Stimulated activated effector memory CD8-positive, alpha-beta T cell treated with anti-CD3 and anti-CD28 coated beads, Interleukin-12 subunit alpha, Interleukin-12 subunit beta, amount 100 ng/mL, for 72 hours (primary cell): ENCODE measurements at regions not wholly inside any gene's neighbourhood (a gene's known extent, or its start where the extent isn't known, plus 50 kb on each side); places are given as distances from the start of the nearest gene placed in this dataset.

Source experiments
- ATAC-seq: fragments of 150-1000 bp; cut with Tn5 transposase; 2 replicates; pipeline ENCODE4 v1.10.0; 2021
- DNase-seq, 2 donors: peaks; one replicate each; pipeline ENCODE4 v3.0.0; 2021 to 2022; ENCODE audit warnings: low spot score in 2 of 2
- H3K27ac Mint-ChIP-seq: one replicate; pipeline ENCODE4 v1.8.0; 2022; ENCODE audit warnings: mild to moderate bottlenecking, mixed read lengths
- H3K36me3 Mint-ChIP-seq: one replicate; pipeline ENCODE4 v1.8.0; 2022; ENCODE audit warnings: mild to moderate bottlenecking, mixed read lengths
- H3K4me1 Mint-ChIP-seq: one replicate; pipeline ENCODE4 v1.8.0; 2022; ENCODE audit warnings: mixed read lengths
- H3K4me3 Mint-ChIP-seq: one replicate; pipeline ENCODE4 v1.8.0; 2022; ENCODE audit warnings: mild to moderate bottlenecking, mixed read lengths
- H3K9me3 Mint-ChIP-seq: one replicate; pipeline ENCODE4 v1.8.0; 2022; ENCODE audit warnings: mixed read lengths

DNA sequence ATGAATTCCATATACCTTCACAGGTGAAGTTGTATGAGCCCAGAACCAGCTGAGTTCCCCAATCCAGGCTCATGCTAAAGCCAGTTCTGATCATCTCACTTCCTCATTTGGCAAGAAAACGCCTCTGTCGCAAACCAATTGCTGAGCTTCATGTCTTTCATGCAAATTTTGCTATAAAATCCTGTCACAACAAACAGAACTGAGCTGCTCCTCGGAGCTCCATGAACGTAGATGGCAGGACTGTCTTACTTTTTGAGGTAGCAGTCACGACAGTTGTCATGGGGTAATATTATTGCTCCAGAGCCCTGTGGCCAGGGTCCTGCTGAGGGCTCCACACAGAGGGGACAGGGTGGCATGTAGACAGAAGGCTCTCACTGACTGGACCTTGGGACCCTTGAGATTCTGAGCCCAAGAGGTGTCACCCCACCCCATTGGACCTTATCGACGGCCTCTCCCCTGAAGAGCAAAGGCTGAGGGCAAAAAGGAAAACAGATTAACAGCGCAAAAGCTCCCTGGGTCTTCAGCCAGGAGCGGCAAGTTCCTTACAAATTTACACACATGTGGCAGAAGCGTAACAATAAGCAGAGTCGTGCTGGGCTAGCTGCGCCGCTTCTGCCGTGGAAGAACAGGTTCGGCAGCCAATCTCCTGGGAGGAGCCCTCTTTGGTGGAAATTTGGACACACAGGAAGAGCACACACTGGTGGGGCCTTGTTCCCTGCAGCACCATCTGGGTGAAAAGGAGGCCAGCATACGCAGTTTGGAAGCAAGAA is 249.2 kb downstream of the OPA1 start:
- no peak for ATAC-seq
- no peak overlapping the region for H3K27ac Mint-ChIP-seq
- no peak overlapping the region for H3K4me3 Mint-ChIP-seq
- H3K4me1 Mint-ChIP-seq, result no peaks in the 10 kb centered on the region
- H3K9me3 Mint-ChIP-seq, result no peaks in the 10 kb centered on the region
- no peaks in the 10 kb centered on the region for H3K36me3 Mint-ChIP-seq
- DNase-seq, result no peak

DNA sequence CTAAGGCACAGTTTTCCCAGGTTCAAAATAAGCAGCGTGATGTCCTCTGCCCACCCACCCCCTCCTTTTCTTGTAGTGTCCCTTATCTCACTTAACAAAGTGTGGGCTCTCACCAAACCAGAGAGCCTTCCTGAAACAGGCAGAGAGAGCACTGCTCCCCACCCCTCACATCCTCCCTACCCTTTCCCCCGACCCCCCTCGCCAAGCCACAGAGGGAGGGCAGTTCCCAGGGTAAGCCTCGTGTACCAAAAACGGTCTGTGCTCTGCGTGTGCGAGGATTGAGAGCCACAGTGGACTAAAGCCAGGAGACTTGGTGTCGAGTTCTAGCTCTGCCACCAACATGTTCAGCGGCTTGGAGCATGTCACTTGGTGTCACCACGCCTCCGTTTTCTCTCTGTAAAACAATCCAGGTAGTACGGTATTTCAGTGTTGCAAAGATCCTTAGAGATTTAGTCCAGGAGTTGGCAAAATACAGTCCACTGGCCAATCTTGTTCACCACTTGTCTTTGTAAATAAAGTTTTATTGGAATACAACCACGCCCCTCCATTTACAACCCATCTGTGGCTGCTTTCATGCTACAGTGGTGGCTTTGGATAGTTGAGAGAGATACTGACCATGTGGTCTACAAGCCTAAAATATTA is 249.9 kb downstream of the OPA1 start:
- Mint-ChIP-seq H3K9me3 (no peaks in the 10 kb centered on the region), H3K4me1 (no peaks in the 10 kb centered on the region), H3K4me3 (no peak overlapping the region), H3K27ac (no peak overlapping the region), H3K36me3 (no peaks in the 10 kb centered on the region)
- no peak for DNase-seq
- no peak for ATAC-seq

DNA sequence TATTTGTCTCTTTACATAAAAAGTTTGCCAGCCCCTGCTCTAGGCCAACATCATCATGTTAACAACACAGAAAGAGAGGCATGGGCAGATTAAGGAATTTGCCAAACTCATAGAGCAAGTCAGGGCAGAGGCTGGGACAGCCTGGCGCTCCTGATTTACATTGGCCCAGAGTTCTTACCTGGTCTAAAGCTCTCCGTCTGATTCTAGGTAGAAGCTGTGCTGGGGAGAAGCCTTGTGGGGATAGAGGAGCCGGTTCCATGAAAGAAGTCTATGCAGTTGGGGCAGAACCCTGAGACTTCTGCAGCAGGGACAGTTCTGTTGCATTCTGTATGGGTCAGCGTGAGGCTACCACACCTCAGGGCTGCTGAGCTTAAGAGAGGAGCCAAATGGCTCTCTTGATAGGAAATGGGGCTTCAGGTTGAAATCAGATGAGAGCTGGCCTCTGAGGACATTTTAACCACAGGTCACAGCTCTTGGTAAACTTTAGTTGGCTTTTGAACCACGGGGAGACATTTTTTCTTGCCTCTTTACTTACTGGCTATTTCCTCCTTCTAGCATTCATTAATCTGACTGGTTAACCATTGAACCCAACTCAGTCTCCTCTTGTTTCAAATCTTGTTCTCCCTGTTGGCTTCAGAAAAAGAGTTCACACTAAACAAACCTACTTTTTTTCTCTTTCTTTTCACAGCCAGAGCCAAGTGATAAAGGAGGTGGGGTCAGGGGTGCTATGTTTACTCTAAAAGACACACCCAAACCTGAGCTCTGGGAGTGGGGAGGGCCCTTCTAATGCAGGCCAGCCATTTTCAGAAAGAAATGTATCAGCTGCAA is 250.7 kb downstream of the OPA1 start:
- H3K9me3 Mint-ChIP-seq, result no peaks in the 10 kb centered on the region
- no peak overlapping the region for H3K27ac Mint-ChIP-seq
- H3K4me3 Mint-ChIP-seq, result no peak overlapping the region
- no peaks in the 10 kb centered on the region for H3K36me3 Mint-ChIP-seq
- no peak for ATAC-seq
- DNase-seq, result no peak
- no peaks in the 10 kb centered on the region for H3K4me1 Mint-ChIP-seq

DNA sequence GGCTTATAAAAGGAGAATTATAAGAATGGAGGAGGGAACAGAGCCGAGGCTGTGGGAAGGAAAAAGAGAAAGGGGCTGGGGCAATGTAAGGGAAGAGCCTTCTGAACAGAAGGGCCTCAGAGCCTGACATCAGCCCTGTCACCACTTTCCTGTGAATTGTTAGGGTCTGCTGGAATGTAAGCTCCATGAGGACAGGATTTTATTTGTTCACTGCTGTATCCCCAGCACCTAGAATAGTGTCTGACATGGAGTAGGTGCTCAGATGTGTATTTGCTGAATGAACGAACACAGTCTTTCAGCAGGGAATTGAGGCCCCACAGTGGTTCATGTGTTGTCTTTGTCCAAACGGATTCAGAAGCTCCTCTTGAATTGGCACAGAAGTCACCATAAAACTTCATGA is 251.5 kb downstream of the OPA1 start:
- no peak overlapping the region for H3K27ac Mint-ChIP-seq
- H3K9me3 Mint-ChIP-seq, result no peaks in the 10 kb centered on the region
- DNase-seq (no peak), ATAC-seq (no peak)
- no peaks in the 10 kb centered on the region for H3K36me3 Mint-ChIP-seq
- H3K4me1 Mint-ChIP-seq, result no peaks in the 10 kb centered on the region
- no peak overlapping the region for H3K4me3 Mint-ChIP-seq

DNA sequence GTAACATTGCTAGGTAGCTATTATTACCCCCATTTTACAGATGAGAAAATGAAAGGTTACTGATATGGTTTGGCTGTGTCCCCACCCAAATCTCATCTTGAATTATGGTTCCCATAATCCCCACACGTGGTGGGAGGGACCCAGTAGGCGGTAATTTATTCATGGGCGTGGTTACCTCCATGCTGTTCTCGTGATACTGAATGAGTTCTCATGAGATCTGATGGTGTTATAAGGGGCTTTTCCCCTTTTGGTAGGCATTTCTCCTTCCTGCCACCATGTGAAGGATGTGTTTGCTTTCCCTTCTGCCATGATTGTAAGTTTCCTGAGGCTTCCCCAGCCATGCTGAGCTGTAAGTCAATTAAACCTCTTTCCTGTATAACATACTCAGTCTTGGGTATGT is 252.1 kb downstream of the OPA1 start:
- Mint-ChIP-seq H3K27ac (no peak overlapping the region), H3K9me3 (no peaks in the 10 kb centered on the region), H3K4me3 (no peak overlapping the region), H3K36me3 (no peaks in the 10 kb centered on the region), H3K4me1 (no peaks in the 10 kb centered on the region)
- ATAC-seq (no peak), DNase-seq (no peak)

DNA sequence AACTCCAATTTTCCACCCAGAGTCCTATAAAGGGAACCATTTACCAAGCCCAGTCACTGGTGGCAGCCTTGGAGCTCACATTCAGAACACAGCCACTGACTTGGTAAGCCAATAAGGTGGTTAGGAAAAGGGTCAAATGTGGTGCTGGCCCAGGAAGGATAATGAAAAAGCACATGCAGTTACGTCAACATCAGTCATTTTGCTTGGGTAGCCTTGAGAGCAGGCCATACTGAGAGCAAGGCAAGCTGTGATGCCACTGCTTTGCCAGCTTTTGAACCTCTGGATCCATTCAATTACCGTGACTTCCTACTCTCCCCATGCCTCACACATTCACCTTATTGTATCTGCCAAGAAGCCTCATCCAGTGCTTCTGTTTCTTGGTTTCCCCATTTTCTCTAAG is 253.6 kb downstream of the OPA1 start:
- DNase-seq (no peak), ATAC-seq (no peak)
- no peak overlapping the region for H3K27ac Mint-ChIP-seq
- no peaks in the 10 kb centered on the region for H3K4me1 Mint-ChIP-seq
- H3K4me3 Mint-ChIP-seq, result no peak overlapping the region
- H3K9me3 Mint-ChIP-seq, result no peaks in the 10 kb centered on the region
- H3K36me3 Mint-ChIP-seq, result no peaks in the 10 kb centered on the region

DNA sequence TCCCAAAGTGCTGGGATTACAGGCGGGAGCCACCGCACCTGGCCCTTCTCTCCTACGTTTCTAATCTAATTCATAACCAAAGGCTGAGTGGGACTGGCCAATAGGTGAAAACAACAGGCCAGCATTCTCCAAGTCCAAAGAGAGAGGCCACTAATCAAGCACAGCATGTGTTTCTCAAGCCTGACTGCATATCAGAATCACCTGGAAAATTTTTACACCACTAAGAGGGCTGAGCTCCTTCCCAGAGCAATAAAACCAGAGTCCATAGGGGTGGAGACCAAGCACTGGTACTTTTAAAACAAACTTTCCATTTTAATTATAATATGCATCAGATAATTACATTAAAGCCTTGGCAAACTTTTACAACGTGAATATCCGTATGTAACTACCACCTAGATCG is 254.4 kb downstream of the OPA1 start:
- no peaks in the 10 kb centered on the region for H3K36me3 Mint-ChIP-seq
- DNase-seq, result no peak
- ATAC-seq, result no peak
- H3K27ac Mint-ChIP-seq, result no peak overlapping the region
- no peaks in the 10 kb centered on the region for H3K4me1 Mint-ChIP-seq
- no peaks in the 10 kb centered on the region for H3K9me3 Mint-ChIP-seq
- no peak overlapping the region for H3K4me3 Mint-ChIP-seq

DNA sequence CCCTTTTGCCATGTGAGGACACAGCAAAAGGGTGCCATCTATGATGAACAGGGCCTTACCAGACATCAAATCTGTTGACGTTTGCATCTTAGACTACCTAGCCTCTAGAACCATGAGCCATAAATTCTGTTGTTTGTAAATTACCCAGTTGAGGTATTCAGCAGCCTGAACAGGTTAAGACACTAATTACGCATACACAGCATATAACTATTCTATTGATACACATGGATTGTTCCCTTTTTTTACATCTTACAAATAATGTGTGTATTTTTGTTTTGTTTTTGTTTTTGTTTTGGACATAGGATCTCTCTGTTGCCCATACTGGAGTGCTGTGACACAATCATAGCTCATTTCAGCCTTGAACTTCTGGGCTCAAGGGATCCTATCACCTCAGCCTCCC is 255.5 kb downstream of the OPA1 start:
- H3K4me3 Mint-ChIP-seq, result no peak overlapping the region
- no peak overlapping the region for H3K27ac Mint-ChIP-seq
- no peaks in the 10 kb centered on the region for H3K36me3 Mint-ChIP-seq
- no peaks in the 10 kb centered on the region for H3K9me3 Mint-ChIP-seq
- no peaks in the 10 kb centered on the region for H3K4me1 Mint-ChIP-seq
- ATAC-seq, result no peak
- DNase-seq, result no peak

DNA sequence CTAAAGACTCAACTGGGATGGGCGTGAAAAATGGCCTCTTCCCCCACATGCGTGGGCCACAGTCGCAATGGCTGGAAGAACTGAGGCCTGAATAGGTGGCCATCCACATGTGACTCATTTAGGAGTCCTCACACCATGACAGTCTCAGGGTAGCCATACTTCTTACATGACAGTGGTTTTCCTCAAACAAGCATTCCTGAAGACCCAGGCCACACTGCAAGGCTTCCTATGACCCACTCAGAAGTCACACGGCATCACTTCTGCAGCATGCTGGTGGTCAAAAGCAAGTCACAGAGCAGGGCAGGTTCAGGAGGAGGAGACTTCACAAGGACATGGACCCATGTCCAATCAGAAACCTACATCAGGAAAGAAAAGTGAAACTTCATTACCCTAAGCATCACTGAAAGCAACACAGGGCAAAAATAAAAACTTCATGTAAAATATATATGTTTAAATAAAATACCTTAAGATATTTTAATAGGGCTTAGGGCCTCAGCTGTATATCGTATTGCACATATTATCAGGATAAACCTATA is 257.1 kb downstream of the OPA1 start:
- no peak for DNase-seq
- H3K27ac Mint-ChIP-seq, result no peak overlapping the region
- no peak overlapping the region for H3K4me3 Mint-ChIP-seq
- H3K9me3 Mint-ChIP-seq, result no peaks in the 10 kb centered on the region
- no peak for ATAC-seq
- H3K36me3 Mint-ChIP-seq, result no peaks in the 10 kb centered on the region
- H3K4me1 Mint-ChIP-seq, result no peaks in the 10 kb centered on the region

DNA sequence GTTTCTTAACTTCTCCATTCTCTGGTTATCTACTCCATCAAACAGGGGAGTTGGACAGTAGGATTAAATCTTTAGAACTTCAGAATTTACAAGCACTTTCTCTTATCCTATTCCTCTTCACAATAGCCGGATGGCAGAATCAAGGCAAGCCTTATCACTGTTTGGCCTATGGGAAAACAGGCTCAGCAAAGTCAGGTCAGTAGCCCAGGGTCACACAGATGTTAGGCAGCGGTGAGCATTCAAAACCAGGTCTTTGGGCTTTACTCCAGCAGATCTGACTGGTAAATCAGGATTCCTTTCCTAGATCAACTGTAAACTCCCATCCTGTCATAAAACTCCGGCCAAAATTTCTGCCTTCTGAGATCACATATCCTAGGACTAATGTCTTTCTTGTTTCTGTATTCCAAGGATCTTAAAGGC is 258.4 kb downstream of the OPA1 start:
- H3K4me3 Mint-ChIP-seq, result no peak overlapping the region
- no peak for ATAC-seq
- H3K36me3 Mint-ChIP-seq, result no peaks in the 10 kb centered on the region
- H3K9me3 Mint-ChIP-seq, result no peaks in the 10 kb centered on the region
- DNase-seq, result no peak
- H3K4me1 Mint-ChIP-seq, result no peaks in the 10 kb centered on the region
- no peak overlapping the region for H3K27ac Mint-ChIP-seq

DNA sequence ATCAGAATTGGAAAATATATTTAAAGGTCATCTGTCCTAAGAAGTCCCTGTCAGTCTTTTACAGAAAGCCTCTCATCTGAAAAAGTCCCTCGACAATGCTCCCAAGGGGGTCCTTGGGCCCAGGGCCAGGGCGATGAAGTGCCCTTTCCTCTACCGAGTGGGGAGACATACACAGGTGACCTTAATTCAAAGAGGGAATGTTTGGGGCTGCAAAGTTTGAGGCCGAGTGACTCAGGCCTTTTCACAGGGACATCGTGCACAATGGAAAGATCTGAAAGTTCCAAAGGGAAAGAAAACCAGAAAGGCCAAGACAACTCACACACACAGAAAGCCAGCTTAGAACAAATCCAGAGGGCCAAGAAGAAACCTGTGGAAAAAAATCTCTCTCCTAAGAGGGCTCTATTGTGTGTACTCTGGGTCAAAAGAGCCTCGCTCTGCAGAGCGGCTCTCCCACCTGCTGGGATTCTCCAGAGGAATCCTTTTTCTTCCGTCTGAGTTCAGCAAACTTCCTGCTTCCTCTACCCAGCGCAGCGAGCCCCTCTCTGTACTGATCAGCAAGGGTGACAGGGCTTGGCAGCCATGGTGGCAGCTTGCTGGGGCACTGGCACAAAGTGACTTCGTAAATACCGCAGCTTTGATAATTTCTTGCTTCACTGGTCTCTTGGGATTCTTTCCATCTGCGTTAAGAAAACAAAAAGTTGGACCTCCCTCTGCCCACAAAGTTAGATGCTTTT is 259.1 kb downstream of the OPA1 start:
- no peak for DNase-seq
- no peaks in the 10 kb centered on the region for H3K36me3 Mint-ChIP-seq

DNA sequence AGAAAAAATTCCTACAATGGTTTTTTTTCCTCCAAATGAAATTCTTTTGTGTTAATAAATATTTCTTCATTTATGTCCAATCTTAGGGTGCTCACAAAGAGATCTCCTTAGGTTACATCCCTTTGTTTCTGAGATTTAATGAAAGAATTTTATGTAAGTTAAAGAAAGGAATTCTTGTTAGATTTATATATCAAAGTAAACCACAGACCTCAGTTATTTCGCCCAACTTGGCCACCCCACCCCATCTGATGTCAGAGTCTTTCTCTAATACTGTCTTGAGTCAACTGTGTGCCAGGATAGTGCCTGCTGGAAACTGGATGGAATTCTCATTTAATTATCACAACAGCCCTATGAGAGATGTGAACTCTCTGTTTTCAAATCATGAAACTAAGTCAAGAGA is 259.9 kb downstream of the OPA1 start:
- Mint-ChIP-seq H3K9me3 (no peaks in the 10 kb centered on the region), H3K4me3 (no peak overlapping the region), H3K27ac (no peak overlapping the region), H3K4me1 (no peaks in the 10 kb centered on the region), H3K36me3 (no peaks in the 10 kb centered on the region)
- ATAC-seq (no peak), DNase-seq (no peak)

More for the DNA sequence above, 259.1 kb downstream of the OPA1 start:
- Mint-ChIP-seq H3K27ac (no peak overlapping the region), H3K4me1 (no peaks in the 10 kb centered on the region), H3K4me3 (no peak overlapping the region), H3K9me3 (no peaks in the 10 kb centered on the region)
- ATAC-seq, result no peak

DNA sequence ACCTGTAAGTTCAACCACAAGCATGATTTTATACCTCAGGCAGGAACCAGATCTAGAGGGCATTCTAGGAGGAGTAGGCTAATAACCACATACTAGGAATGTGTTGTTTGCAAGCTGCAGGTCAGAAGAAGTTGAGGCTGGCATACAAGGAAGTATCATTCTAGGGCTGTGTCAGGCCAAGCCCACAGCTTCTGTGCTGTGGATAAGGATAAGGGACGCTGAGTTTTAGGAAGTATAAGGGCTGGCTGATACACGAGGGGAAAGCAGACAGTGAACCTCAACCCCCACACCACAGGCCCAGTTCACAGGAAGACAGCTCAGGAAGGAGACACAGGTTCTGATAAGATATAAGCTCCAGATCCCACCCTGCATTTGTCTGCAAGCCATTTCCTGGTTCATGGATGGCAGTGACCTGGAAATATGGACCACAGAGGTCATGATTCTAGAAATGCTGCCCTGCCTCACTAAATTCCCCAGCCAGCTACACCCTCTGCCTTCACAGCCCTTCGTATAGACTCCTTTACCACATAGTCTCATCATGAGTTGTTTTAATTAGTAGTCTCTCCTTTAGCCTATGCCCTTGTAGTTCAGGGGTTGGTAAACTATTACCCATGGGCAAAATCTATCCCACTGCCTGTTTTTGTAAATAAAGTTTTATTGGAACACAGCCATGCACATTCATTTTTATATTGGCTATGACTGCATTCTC is 260.7 kb downstream of the OPA1 start:
- DNase-seq (no peak), ATAC-seq (peak; percentile 35)
- no peak overlapping the region for H3K27ac Mint-ChIP-seq
- H3K4me3 Mint-ChIP-seq, result no peak overlapping the region
- H3K4me1 Mint-ChIP-seq, result no peaks in the 10 kb centered on the region
- no peaks in the 10 kb centered on the region for H3K36me3 Mint-ChIP-seq
- no peaks in the 10 kb centered on the region for H3K9me3 Mint-ChIP-seq

DNA sequence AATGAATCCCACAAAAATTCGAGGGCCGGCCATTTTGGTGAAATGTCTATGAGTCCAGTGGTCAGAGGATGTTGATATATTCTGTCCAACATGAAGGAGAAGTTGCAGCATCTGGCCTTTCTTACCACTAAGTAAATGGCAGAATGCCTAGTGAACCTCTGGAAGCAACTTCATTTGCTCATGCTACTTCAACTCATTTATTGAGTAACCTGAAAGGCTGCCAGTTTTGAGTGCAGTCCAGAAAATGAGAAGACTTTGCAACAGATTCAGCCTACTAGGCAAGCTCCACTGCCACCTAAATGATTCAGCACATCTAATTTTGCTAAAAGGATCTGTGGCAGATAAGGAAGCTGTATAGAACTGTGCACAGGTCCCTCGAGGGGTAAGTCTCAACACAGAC is 265.0 kb downstream of the OPA1 start:
- no peaks in the 10 kb centered on the region for H3K36me3 Mint-ChIP-seq
- ATAC-seq (no peak), DNase-seq (no peak)
- H3K4me3 Mint-ChIP-seq, result no peak overlapping the region
- H3K27ac Mint-ChIP-seq, result no peak overlapping the region
- no peaks in the 10 kb centered on the region for H3K4me1 Mint-ChIP-seq
- no peaks in the 10 kb centered on the region for H3K9me3 Mint-ChIP-seq

DNA sequence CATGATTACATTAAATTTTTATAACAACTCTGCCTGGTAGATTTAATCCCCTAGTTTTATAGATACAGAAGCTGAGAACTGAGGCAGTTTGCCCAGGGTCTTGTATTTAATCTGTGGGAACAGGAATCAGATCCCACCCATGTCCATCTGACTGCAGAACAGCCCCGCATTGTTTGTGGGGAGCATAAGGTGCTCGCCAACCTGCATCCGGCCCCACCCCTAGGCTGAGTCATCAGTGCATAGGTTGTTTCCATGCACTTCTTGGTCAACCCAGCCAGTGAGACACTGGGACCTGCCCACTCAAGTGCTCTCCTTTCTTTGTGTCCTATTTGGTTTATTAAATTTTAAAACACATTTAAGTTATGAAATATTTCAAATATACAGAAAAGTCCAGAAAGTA is 266.2 kb downstream of the OPA1 start:
- H3K4me3 Mint-ChIP-seq, result no peak overlapping the region
- ATAC-seq (no peak), DNase-seq (no peak)
- no peaks in the 10 kb centered on the region for H3K4me1 Mint-ChIP-seq
- no peak overlapping the region for H3K27ac Mint-ChIP-seq
- no peaks in the 10 kb centered on the region for H3K36me3 Mint-ChIP-seq
- no peaks in the 10 kb centered on the region for H3K9me3 Mint-ChIP-seq
